ENCODE measurements at regions not wholly inside any gene's neighbourhood (a gene's known extent, or its start where the extent isn't known, plus 50 kb on each side); places are given as distances from the start of the nearest gene placed in this dataset.
A peak's percentile ranks its signal among the peaks of the same experiment; 100 is the strongest.

DNA sequence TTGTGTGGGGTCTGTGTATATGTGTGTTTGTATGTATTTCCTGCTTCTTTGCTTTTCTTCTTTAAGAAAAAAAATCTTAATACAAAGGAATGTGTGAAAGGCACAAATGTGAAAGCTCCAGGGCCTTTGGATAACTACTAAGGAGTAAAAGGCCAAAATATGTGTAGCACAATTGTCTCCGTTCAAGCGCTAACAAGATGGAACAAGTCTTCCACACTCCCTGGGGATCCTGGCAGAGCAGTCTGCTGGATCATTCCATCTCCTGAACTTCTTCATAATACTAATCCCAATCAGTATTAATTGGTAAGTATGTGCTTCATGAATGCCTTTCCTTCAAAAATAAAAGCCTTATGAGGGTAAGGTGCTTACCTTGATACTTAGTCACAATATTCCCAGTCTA, 462.5 kb upstream of the TBX3 start:
- ATAC-seq (ENCODE audit: low read depth in 2 of 2), result no peak
- no peak for DNase-seq
- Mint-ChIP-seq H3K4me3 (peak overlapping the region in 1 of 8 donors; percentile 18), H3K27me3 (no peaks in the 10 kb centered on the region), H3K9me3 (peaks cover 2 to 25% (median 11%) of the 10 kb centered on the region in 7 donors), H3K4me1 (no peaks in the 10 kb centered on the region), H3K27ac (no peak overlapping the region), H3K36me3 (no peaks in the 10 kb centered on the region)

DNA sequence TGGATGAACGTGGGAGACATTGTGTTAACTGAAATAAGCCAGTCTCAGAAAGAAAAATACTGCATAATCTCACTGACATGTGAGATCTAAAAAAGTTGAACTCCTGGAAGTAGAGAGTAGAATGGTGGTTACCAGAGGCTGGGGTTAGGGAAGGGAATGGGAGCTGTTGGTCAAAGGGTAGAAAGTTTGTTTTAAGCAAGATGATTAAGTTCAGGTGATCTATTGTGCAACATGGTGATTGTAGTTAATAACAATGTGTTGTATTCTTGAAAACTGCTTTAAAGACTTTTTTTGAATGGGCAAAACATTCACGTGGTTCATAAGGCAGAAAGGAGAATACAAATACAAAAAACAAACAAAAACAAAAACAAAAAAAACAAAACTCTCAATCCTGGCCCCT, 460.4 kb upstream of the TBX3 start:
- Mint-ChIP-seq H3K4me3 (no peak overlapping the region), H3K36me3 (no peaks in the 10 kb centered on the region), H3K9me3 (peaks cover 2 to 20% (median 5%) of the 10 kb centered on the region in 7 donors), H3K27me3 (no peaks in the 10 kb centered on the region), H3K27ac (no peak overlapping the region), H3K4me1 (no peaks in the 10 kb centered on the region)
- DNase-seq, result no peak
- no peak for ATAC-seq (ENCODE audit: low read depth in 2 of 2)

DNA sequence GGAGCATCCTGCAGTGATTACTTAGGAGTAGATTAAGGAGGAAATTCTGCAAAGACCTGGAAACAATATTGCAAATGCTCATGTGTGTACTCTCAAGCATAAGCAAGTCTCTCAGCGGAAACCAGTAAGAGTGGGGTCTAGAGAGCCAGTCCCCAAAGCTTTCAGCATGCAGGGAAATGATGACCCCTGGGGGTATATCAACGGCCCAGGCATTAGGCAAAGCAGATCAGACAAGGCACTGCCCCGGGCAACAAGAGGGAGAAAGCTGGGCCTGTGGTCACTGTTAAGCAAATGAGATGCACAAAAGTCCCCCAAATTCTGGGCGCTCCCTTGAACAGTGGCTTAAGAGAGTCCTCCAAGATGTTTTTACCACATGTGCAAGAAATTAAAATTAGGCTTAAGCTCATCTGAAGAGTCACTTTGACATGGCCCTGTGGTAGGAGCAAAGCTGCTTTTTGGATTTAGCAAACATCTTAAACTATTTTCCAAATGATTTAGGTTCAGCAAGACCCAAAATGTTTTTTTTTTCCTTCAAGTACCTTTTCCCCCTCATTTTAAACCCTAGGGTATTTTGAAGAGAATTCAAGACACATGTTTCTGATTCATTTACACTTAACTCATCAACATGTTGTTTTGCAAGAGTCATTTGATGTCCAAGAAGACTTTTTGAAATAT, 457.1 kb upstream of the TBX3 start:
- Mint-ChIP-seq H3K9me3 (peaks cover 0 to 26% (median 6%) of the 10 kb centered on the region in 7 donors), H3K27me3 (no peaks in the 10 kb centered on the region), H3K4me3 (no peak overlapping the region), H3K4me1 (no peaks in the 10 kb centered on the region), H3K27ac (no peak overlapping the region), H3K36me3 (no peaks in the 10 kb centered on the region)
- ATAC-seq (ENCODE audit: low read depth in 2 of 2) (no peak), DNase-seq (no peak)

DNA sequence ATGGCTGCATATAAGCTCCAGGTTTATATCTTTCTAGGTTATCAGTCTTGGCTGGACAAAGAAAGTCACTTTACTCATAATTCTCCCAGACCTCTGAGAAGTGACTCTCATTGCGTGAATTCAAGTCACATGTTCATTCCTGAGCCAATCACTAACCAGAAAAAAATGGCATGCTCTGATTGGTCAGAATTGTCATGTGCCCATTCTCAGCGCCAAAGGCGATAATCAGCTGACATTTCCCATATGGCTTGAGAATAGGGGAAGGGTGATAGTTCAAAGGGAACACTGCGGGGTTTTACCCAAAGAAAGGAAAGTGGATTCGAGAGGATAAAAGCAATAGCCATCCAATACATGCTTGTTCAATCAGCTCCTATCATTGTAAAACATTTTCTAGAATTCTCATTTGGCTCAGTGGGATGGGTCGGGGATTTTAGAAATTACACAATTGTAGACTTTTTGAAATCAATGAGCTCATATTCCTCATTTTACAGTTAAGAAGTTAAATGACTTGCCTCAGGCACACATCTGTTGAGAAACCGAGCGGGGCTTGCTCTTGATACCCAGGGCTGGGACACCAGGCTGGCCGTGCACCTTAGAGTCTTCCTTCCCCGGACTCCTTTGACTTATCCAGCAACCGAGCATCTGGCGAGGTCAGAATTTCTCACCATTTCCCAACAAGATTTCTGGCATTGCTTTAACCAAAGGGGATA, 454.0 kb upstream of the TBX3 start:
- H3K4me1 Mint-ChIP-seq, result no peaks in the 10 kb centered on the region
- no peak overlapping the region for H3K27ac Mint-ChIP-seq
- H3K36me3 Mint-ChIP-seq, result no peaks in the 10 kb centered on the region
- ATAC-seq (ENCODE audit: low read depth in 2 of 2) (no peak), DNase-seq (no peak)
- H3K4me3 Mint-ChIP-seq, result no peak overlapping the region
- H3K9me3 Mint-ChIP-seq, result peaks cover 0 to 17% (median 3%) of the 10 kb centered on the region in 7 donors
- no peaks in the 10 kb centered on the region for H3K27me3 Mint-ChIP-seq

DNA sequence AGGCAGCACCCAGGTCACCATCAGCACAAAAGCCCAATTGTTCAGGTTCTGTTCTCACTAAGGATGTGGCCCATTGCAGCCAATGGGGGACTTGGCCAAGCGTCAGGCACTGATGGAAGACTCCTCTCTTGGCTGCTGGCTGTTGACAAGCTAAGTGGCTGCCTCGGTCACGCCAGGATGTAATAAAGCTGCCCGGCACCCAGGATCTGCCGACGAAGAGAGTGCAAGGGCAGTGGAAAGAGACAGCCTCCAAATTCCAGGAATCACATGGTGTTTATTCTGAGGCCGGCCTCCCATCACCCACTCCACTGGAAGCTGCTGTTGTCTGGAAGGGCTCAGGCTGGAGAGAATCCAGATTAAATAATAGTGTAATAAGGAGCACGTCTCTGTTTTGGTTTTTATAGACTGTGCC, 451.8 kb upstream of the TBX3 start:
- ATAC-seq (ENCODE audit: low read depth in 2 of 2), result no peak

DNA sequence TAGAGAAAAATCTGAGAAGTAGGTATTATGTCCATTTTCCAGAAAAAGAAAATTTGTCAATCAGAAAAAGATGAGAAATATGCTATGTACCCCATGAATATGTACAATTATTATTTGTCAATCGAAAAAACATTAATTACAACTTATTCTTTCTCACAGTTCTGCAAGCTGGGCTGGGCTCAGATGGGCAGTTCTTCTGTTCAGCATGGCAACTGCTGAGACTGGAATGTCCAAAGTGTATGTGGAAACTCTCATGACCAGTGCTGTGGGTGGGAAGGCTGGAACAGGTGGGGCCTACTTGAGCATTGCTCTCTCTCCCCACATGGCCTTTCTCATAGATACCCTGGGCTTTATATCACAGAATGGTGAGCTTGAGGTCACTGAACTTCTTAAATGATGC, 450.3 kb upstream of the TBX3 start:
- H3K36me3 Mint-ChIP-seq, result no peaks in the 10 kb centered on the region
- peaks cover 0 to 3% (median 0%) of the 10 kb centered on the region in 3 donors for H3K27me3 Mint-ChIP-seq
- no peak for ATAC-seq (ENCODE audit: low read depth in 2 of 2)
- H3K4me3 Mint-ChIP-seq, result no peak overlapping the region
- no peak overlapping the region for H3K27ac Mint-ChIP-seq
- peaks cover 0 to 14% (median 2%) of the 10 kb centered on the region in 7 donors for H3K9me3 Mint-ChIP-seq
- H3K4me1 Mint-ChIP-seq, result no peaks in the 10 kb centered on the region
- DNase-seq, result no peak

More for the DNA sequence above, 451.8 kb upstream of the TBX3 start:
- H3K27ac Mint-ChIP-seq, result no peak overlapping the region
- no peaks in the 10 kb centered on the region for H3K4me1 Mint-ChIP-seq
- H3K4me3 Mint-ChIP-seq, result no peak overlapping the region
- H3K36me3 Mint-ChIP-seq, result no peaks in the 10 kb centered on the region
- no peak for DNase-seq
- peaks cover 0 to 17% (median 3%) of the 10 kb centered on the region in 7 donors for H3K9me3 Mint-ChIP-seq
- H3K27me3 Mint-ChIP-seq, result no peaks in the 10 kb centered on the region

DNA sequence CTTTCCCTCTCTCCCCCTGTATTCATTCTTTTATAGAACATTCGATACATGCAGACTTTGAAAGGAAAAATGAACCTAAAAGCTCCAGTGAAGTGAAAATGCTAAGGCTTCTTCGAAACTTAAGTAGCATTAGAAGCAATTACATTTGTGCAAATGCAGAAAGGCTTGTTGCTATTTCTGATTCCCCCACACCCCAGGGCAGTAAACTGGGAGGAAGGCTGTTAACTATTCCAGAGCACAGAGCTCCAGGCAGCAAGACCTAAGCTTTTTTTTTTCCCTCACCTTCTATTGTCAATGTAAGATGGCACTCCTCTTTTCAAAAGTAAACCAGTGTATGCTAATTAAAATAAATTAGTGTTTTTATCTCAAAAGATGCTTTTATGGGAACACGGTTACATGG, 448.9 kb upstream of the TBX3 start:
- ATAC-seq (ENCODE audit: low read depth in 2 of 2), result no peak
- Mint-ChIP-seq H3K27me3 (peaks cover 0 to 3% (median 0%) of the 10 kb centered on the region in 3 donors), H3K4me1 (no peaks in the 10 kb centered on the region), H3K36me3 (no peaks in the 10 kb centered on the region), H3K27ac (no peak overlapping the region), H3K9me3 (peaks cover 0 to 4% (median 0%) of the 10 kb centered on the region in 7 donors), H3K4me3 (no peak overlapping the region)
- no peak for DNase-seq

DNA sequence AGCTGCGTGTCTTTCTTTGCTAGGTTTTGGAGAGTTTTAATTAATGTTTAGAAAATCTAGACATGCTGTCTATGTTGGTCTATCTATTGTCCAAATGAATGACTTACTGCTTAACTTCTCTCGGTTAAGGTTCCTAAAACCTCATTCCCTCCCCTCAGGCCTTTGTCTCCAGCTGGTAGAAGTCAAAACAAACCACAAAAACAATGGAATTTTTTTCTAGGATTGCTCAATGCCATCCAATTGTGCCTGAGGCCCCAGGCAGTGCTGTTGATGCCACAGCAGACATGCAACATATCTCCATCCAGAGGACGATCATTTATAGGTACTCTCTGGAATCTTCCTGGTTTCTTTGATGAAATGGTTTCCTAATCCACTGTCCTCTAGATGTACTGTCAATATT, 448.2 kb upstream of the TBX3 start:
- ATAC-seq (ENCODE audit: low read depth in 2 of 2), result no peak
- Mint-ChIP-seq H3K27me3 (peaks cover 0 to 3% (median 0%) of the 10 kb centered on the region in 3 donors), H3K27ac (no peak overlapping the region), H3K9me3 (peaks cover 0 to 2% (median 0%) of the 10 kb centered on the region in 7 donors), H3K36me3 (no peaks in the 10 kb centered on the region), H3K4me1 (no peaks in the 10 kb centered on the region), H3K4me3 (no peak overlapping the region)
- no peak for DNase-seq

DNA sequence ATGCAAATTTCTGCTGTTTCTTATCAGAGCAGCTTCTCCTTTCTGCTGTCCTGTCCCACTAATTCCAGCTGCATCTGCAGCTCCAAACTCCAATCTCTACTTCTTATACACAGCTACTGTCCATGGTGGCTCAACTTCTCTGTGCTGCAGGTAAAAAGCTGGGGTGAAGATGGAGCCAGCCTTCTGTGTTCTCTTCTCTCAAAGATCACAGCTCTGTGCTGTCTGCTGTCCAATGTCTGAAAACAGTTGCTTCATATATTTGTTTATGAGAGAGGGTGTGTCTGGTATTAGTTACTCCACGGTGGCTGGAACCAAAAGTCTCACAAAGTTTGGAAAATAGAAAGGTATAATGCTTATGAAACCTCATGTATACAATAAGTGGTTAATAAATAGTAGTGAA, 445.8 kb upstream of the TBX3 start:
- DNase-seq, result no peak
- Mint-ChIP-seq H3K4me1 (no peaks in the 10 kb centered on the region), H3K27ac (peak overlapping the region in 1 of 6 donors; percentile 30), H3K36me3 (no peaks in the 10 kb centered on the region), H3K9me3 (peaks cover 0 to 6% (median 3%) of the 10 kb centered on the region in 7 donors), H3K4me3 (no peak overlapping the region), H3K27me3 (peaks cover 0 to 3% (median 0%) of the 10 kb centered on the region in 3 donors)
- no peak for ATAC-seq (ENCODE audit: low read depth in 2 of 2)

DNA sequence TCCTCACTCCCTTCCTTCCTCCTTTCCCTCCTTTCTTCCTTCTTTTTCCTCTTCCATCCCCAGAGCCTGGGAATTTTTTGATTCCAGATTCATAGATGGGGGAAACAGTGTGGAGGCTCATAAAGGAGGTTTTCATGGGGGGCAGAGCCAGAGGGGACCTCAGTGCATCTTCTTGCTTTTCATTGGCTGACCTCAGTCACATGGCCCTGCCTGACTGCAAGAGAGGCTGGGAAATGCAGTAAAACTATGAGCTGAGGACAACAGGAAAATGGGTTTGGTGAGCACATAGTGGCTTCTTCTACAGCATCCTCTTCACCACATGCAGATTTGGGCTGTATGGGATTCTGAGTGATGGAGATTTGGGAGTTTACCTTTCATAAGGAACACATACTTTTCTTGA, 437.1 kb upstream of the TBX3 start:
- no peaks in the 10 kb centered on the region for H3K4me1 Mint-ChIP-seq
- H3K36me3 Mint-ChIP-seq, result no peaks in the 10 kb centered on the region
- H3K4me3 Mint-ChIP-seq, result no peak overlapping the region
- DNase-seq (no peak), ATAC-seq (ENCODE audit: low read depth in 2 of 2) (no peak)
- no peaks in the 10 kb centered on the region for H3K27me3 Mint-ChIP-seq
- no peak overlapping the region for H3K27ac Mint-ChIP-seq
- peaks cover 4 to 34% (median 7%) of the 10 kb centered on the region in 7 donors for H3K9me3 Mint-ChIP-seq

DNA sequence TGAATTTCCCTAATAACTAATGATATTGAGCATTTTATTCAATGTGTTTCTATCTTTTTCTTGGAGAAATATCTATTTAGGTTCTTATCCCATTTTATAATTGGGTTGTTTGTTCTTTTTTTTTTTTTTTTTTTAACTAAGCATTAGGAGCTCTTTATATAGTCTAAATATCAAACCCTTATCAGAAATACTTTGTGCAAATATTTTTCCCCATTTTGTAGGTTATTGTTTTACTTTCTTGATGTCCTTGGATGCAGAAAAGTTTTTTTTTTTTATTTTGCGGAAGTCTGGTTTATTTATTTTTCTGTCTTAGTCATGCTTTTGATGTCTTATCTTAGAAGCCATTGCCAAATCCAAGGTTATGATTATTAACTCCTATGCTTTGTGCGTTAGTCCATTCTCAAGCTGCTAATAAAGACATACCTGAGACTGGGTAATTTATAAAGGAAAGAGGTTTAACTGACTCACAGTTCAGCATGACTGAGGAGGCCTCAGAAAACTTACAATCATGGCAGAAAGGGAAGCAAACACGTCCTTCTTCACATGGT, 434.3 kb upstream of the TBX3 start:
- H3K4me3 Mint-ChIP-seq, result no peak overlapping the region
- DNase-seq (no peak), ATAC-seq (ENCODE audit: low read depth in 2 of 2) (no peak)
- H3K9me3 Mint-ChIP-seq, result peaks cover 0 to 33% (median 6%) of the 10 kb centered on the region in 7 donors
- no peaks in the 10 kb centered on the region for H3K36me3 Mint-ChIP-seq
- no peak overlapping the region for H3K27ac Mint-ChIP-seq
- no peaks in the 10 kb centered on the region for H3K4me1 Mint-ChIP-seq
- no peaks in the 10 kb centered on the region for H3K27me3 Mint-ChIP-seq

DNA sequence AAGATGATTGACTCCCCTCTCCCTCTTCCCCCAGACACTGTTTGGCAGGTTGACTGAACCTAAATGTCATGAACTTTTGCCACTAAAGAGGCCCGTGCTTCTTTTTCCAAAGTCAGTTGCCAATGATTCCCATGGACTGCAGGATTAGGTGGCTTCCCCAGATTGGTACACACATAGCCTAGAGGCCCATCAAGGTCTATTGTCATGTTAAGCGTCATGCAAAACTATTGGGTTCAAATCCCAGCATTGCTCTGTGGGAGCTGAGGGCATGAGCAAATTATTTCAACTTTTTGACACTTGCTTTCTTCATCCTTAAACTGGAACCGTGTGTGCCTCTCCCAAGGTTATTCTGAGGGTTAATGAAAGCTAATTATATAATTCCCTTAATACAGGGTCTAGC, 430.2 kb upstream of the TBX3 start:
- Mint-ChIP-seq H3K4me1 (no peaks in the 10 kb centered on the region), H3K27me3 (no peaks in the 10 kb centered on the region), H3K4me3 (peak overlapping the region in 1 of 8 donors; percentile 44), H3K27ac (no peak overlapping the region), H3K36me3 (no peaks in the 10 kb centered on the region), H3K9me3 (peaks cover 0 to 25% (median 6%) of the 10 kb centered on the region in 7 donors)
- ATAC-seq (ENCODE audit: low read depth in 2 of 2) (no peak), DNase-seq (no peak)

DNA sequence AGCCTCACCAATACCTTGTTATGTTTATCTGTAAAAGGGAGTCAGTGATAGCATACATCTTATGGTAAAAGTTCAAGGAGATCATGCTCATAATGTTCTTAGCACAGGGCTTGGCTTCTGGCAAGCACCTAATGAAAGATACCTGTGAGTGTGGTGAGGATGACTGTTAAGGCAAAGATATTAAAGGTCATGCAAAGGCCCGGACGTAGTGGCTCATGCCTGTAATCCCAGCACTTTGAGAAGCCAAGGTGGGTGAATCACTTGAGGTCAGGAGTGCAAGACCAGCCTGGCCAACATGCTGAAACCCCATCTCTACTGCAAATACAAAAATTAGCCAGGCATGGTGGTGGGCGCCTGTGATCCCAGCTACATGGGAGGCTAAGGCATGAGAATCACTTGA, 425.9 kb upstream of the TBX3 start:
- Mint-ChIP-seq H3K27ac (no peak overlapping the region), H3K27me3 (no peaks in the 10 kb centered on the region), H3K9me3 (peaks cover 0 to 11% (median 4%) of the 10 kb centered on the region in 7 donors), H3K4me3 (no peak overlapping the region), H3K4me1 (no peaks in the 10 kb centered on the region), H3K36me3 (peaks cover 5 to 7% of the 10 kb centered on the region in 2 donors)
- ATAC-seq (ENCODE audit: low read depth in 2 of 2), result no peak
- no peak for DNase-seq

Data from naive B cell (primary cell).